ENCODE measurements at regions not wholly inside any gene's neighbourhood (a gene's known extent, or its start where the extent isn't known, plus 50 kb on each side); places are given as distances from the start of the nearest gene placed in this dataset.

GRCh38 chr2:48122166-48122565, 192.3 kb upstream of the FOXN2 start:
- TF ChIP-seq POLR2A (IDR thresholded peaks at IDR 0.05) (no peak), EP300 (IDR thresholded peaks at IDR 0.05) (no peak), CTCF (IDR thresholded peaks at IDR 0.05) (no peak)
- Histone ChIP-seq H3K27ac (no peak overlapping the region), H3K36me3 (no peaks in the 10 kb centered on the region), H3K27me3 (no peaks in the 10 kb centered on the region), H3K4me3 (no peak overlapping the region), H3K4me1 (ENCODE audit: insufficient read depth) (no peaks in the 10 kb centered on the region), H3K9me3 (no peaks in the 10 kb centered on the region)
- intact Hi-C loops (cut with DNase I) = no loop called here
- no peak for DNase-seq
- 92 to 96% (median 94%) methylated on average over 4 of the region's 4 CpGs for WGBS, 3 donors

GRCh38 chr2:48124592-48124991, 189.9 kb upstream of the FOXN2 start:
- 90 to 95% (median 93%) methylated on average over 1 of the region's 1 CpG for WGBS, 3 donors
- DNase-seq = no peak
- no peak for TF ChIP-seq POLR2A (IDR thresholded peaks at IDR 0.05)
- TF ChIP-seq CTCF (IDR thresholded peaks at IDR 0.05) = no peak
- no peak for TF ChIP-seq EP300 (IDR thresholded peaks at IDR 0.05)

GRCh38 chr2:48126162-48126561, 188.3 kb upstream of the FOXN2 start:
- TF ChIP-seq POLR2A (IDR thresholded peaks at IDR 0.05) (no peak), CTCF (IDR thresholded peaks at IDR 0.05) (no peak), EP300 (IDR thresholded peaks at IDR 0.05) (no peak)
- Histone ChIP-seq H3K4me3 (no peak overlapping the region), H3K27me3 (no peaks in the 10 kb centered on the region), H3K36me3 (no peaks in the 10 kb centered on the region), H3K9me3 (no peaks in the 10 kb centered on the region), H3K27ac (no peak overlapping the region), H3K4me1 (ENCODE audit: insufficient read depth) (no peaks in the 10 kb centered on the region)
- WGBS, 3 donors = 46 to 50% (median 49%) methylated on average over 3 of the region's 3 CpGs
- intact Hi-C loops (cut with DNase I) = no loop called here
- peak in 2 of 5 donors; percentile 48 to 58 for DNase-seq

More at GRCh38 chr2:48124592-48124991, 189.9 kb upstream of the FOXN2 start:
- no peak overlapping the region for H3K27ac ChIP-seq
- no peaks in the 10 kb centered on the region for H3K36me3 ChIP-seq
- H3K9me3 ChIP-seq = no peaks in the 10 kb centered on the region
- H3K27me3 ChIP-seq = no peaks in the 10 kb centered on the region
- no peaks in the 10 kb centered on the region for H3K4me1 ChIP-seq (ENCODE audit: insufficient read depth)
- H3K4me3 ChIP-seq = no peak overlapping the region
- intact Hi-C loops (cut with DNase I) = no loop called here

GRCh38 chr2:48127612-48128191, 186.8 kb upstream of the FOXN2 start:
- 53 to 63% (median 60%) methylated on average over 4 of the region's 4 CpGs for WGBS, 3 donors
- Histone ChIP-seq H3K27ac (no peak overlapping the region), H3K9me3 (no peaks in the 10 kb centered on the region), H3K4me1 (ENCODE audit: insufficient read depth) (no peaks in the 10 kb centered on the region), H3K36me3 (no peaks in the 10 kb centered on the region), H3K27me3 (no peaks in the 10 kb centered on the region), H3K4me3 (no peak overlapping the region)
- intact Hi-C loops (cut with DNase I) = no loop called here
- no peak for DNase-seq
- TF ChIP-seq POLR2A (IDR thresholded peaks at IDR 0.05) (no peak), EP300 (IDR thresholded peaks at IDR 0.05) (no peak), CTCF (IDR thresholded peaks at IDR 0.05) (no peak)

Data from ovary (tissue), 7 donors.